ENCODE measurements at regions not wholly inside any gene's neighbourhood (a gene's known extent, or its start where the extent isn't known, plus 50 kb on each side); places are given as distances from the start of the nearest gene placed in this dataset.

DNA sequence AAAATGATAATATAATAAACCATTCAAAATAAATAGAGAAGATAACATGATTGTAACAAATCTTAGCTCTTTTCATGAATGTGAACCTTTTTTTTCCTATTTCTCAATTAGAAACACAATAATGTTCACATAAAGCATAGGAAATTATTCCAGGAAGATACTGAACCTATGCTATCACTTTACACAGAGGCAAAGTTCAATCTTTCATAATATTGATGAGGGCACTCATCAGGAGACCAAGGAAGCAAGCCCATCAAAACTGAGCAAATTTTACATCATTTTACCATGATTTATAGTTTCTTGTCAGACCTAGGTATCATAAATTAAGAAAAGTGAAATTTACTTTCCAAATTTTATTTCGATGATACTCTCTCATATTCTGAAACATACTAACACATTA, 938.5 kb downstream of the TBC1D32 start:
- TF ChIP-seq POLR2AphosphoS5 (IDR thresholded peaks at IDR 0.05; ENCODE audit: low read depth) = no peak
- TF ChIP-seq, protein P1, sequence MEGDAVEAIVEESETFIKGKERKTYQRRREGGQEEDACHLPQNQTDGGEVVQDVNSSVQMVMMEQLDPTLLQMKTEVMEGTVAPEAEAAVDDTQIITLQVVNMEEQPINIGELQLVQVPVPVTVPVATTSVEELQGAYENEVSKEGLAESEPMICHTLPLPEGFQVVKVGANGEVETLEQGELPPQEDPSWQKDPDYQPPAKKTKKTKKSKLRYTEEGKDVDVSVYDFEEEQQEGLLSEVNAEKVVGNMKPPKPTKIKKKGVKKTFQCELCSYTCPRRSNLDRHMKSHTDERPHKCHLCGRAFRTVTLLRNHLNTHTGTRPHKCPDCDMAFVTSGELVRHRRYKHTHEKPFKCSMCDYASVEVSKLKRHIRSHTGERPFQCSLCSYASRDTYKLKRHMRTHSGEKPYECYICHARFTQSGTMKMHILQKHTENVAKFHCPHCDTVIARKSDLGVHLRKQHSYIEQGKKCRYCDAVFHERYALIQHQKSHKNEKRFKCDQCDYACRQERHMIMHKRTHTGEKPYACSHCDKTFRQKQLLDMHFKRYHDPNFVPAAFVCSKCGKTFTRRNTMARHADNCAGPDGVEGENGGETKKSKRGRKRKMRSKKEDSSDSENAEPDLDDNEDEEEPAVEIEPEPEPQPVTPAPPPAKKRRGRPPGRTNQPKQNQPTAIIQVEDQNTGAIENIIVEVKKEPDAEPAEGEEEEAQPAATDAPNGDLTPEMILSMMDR (IDR thresholded peaks at IDR 0.05; ENCODE audit: insufficient read depth, low read length) = no peak
- TF ChIP-seq, protein P2, sequence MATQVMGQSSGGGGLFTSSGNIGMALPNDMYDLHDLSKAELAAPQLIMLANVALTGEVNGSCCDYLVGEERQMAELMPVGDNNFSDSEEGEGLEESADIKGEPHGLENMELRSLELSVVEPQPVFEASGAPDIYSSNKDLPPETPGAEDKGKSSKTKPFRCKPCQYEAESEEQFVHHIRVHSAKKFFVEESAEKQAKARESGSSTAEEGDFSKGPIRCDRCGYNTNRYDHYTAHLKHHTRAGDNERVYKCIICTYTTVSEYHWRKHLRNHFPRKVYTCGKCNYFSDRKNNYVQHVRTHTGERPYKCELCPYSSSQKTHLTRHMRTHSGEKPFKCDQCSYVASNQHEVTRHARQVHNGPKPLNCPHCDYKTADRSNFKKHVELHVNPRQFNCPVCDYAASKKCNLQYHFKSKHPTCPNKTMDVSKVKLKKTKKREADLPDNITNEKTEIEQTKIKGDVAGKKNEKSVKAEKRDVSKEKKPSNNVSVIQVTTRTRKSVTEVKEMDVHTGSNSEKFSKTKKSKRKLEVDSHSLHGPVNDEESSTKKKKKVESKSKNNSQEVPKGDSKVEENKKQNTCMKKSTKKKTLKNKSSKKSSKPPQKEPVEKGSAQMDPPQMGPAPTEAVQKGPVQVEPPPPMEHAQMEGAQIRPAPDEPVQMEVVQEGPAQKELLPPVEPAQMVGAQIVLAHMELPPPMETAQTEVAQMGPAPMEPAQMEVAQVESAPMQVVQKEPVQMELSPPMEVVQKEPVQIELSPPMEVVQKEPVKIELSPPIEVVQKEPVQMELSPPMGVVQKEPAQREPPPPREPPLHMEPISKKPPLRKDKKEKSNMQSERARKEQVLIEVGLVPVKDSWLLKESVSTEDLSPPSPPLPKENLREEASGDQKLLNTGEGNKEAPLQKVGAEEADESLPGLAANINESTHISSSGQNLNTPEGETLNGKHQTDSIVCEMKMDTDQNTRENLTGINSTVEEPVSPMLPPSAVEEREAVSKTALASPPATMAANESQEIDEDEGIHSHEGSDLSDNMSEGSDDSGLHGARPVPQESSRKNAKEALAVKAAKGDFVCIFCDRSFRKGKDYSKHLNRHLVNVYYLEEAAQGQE (IDR thresholded peaks at IDR 0.05; ENCODE audit: insufficient replicate concordance, low read depth) = no peak
- TF ChIP-seq GABPA (IDR thresholded peaks at IDR 0.05; ENCODE audit: low read depth) = no peak
- TF ChIP-seq SPI1 (IDR thresholded peaks at IDR 0.05; ENCODE audit: borderline replicate concordance, low read depth) = no peak

Measured in HL-60 (cell line).